ENCODE measurements at regions not wholly inside any gene's neighbourhood (a gene's known extent, or its start where the extent isn't known, plus 50 kb on each side); places are given as distances from the start of the nearest gene placed in this dataset.

GRCh38 chr4:27101126-27101525 lies 240.5 kb downstream of the STIM2 start:
- no TSS peak for BruUV-seq (replicated peaks)
- in situ Hi-C loops (cut with HindIII; ENCODE audit: low pct_unique_long_range_greater_than_20kb, low sequenced_read_pairs): no loop called here

GRCh38 chr4:27101561-27101960 lies 240.9 kb downstream of the STIM2 start:
- BruUV-seq (replicated peaks): no TSS peak
- TF ChIP-seq TCF7L2 (IDR thresholded peaks at IDR 0.05; ENCODE audit: low read depth, low read length): no peak
- no peak for TF ChIP-seq POLR2AphosphoS5 (IDR thresholded peaks at IDR 0.05; ENCODE audit: low read depth, low read length)
- no peak for TF ChIP-seq SIN3A (IDR thresholded peaks at IDR 0.05; ENCODE audit: borderline replicate concordance, insufficient read depth, low read depth, low read length)
- TF ChIP-seq CTCF (IDR thresholded peaks at IDR 0.05): no peak
- no peak for TF ChIP-seq REST (IDR thresholded peaks at IDR 0.05; ENCODE audit: insufficient read depth in 1 of 2, low read depth in 2 of 2, low read length in 1 of 2)
- ChIA-PET POLR2A (no interaction called here), CTCF (no interaction called here)
- Histone ChIP-seq H3K27me3 (ENCODE audit: control insufficient read depth, insufficient read depth, low read length) (no peaks in the 10 kb centered on the region), H3K36me3 (ENCODE audit: control insufficient read depth, insufficient read depth, low read length) (no peaks in the 10 kb centered on the region), H3K27ac (ENCODE audit: low read length) (no peak overlapping the region), H3K9me3 (ENCODE audit: control insufficient read depth, insufficient read depth, low read depth, low read length) (no peaks in the 10 kb centered on the region), H3K4me3 (ENCODE audit: low read depth in 2 of 2, low read length in 2 of 2) (no peak overlapping the region), H3K4me1 (ENCODE audit: control insufficient read depth, insufficient read depth, low read length) (no peaks in the 10 kb centered on the region)
- DNase-seq (ENCODE audit: low read depth, low spot score): no peak
- ATAC-seq: no peak
- intact Hi-C loops (cut with micrococcal nuclease; ENCODE audit: unreplicated experiment) (no loop called here), in situ Hi-C loops (cut with HindIII; ENCODE audit: low pct_unique_long_range_greater_than_20kb, low sequenced_read_pairs) (no loop called here)

More at GRCh38 chr4:27101126-27101525, 240.5 kb downstream of the STIM2 start:
- H3K27me3 ChIP-seq (ENCODE audit: control insufficient read depth, insufficient read depth, low read length): no peaks in the 10 kb centered on the region
- ATAC-seq (no peak), DNase-seq (ENCODE audit: low read depth, low spot score) (no peak)
- no peaks in the 10 kb centered on the region for H3K4me1 ChIP-seq (ENCODE audit: control insufficient read depth, insufficient read depth, low read length)
- no peak overlapping the region for H3K27ac ChIP-seq (ENCODE audit: low read length)
- TF ChIP-seq POLR2AphosphoS5 (IDR thresholded peaks at IDR 0.05; ENCODE audit: low read depth, low read length) (no peak), SIN3A (IDR thresholded peaks at IDR 0.05; ENCODE audit: borderline replicate concordance, insufficient read depth, low read depth, low read length) (no peak), REST (IDR thresholded peaks at IDR 0.05; ENCODE audit: insufficient read depth in 1 of 2, low read depth in 2 of 2, low read length in 1 of 2) (no peak), TCF7L2 (IDR thresholded peaks at IDR 0.05; ENCODE audit: low read depth, low read length) (no peak), CTCF (IDR thresholded peaks at IDR 0.05) (no peak)
- ChIA-PET POLR2A (no interaction called here), CTCF (no interaction called here)
- H3K9me3 ChIP-seq (ENCODE audit: control insufficient read depth, insufficient read depth, low read depth, low read length): no peaks in the 10 kb centered on the region
- no peak overlapping the region for H3K4me3 ChIP-seq (ENCODE audit: low read depth in 2 of 2, low read length in 2 of 2)
- intact Hi-C loops (cut with micrococcal nuclease; ENCODE audit: unreplicated experiment): no loop called here
- no peaks in the 10 kb centered on the region for H3K36me3 ChIP-seq (ENCODE audit: control insufficient read depth, insufficient read depth, low read length)

Measured in Panc1 (cell line).